HG03097 (cell line): ENCODE measurements at regions not wholly inside any gene's neighbourhood (a gene's known extent, or its start where the extent isn't known, plus 50 kb on each side); places are given as distances from the start of the nearest gene placed in this dataset.
A peak's percentile ranks its signal among the peaks of the same experiment; 100 is the strongest.

Experiments used
- ATAC-seq: cut with Tn5 transposase; IDR thresholded peaks from one replicate; pipeline ENCODE4 v1.9.1; 2021; ENCODE audit not compliant: unreplicated experiment, low FRiP score

GRCh38 chr13:31049833-31050232 lies 111.9 kb downstream of the HSPH1 start:
- no peak for ATAC-seq

- ATAC-seq: no peak
Observed at GRCh38 chr13:31049083-31049482, 112.6 kb downstream of the HSPH1 start.

GRCh38 chr13:31048521-31048920 lies 113.2 kb downstream of the HSPH1 start:
- ATAC-seq: no peak

GRCh38 chr13:31046711-31047279 lies 114.3 kb downstream of the TEX26 start:
- no peak for ATAC-seq

GRCh38 chr13:31045286-31046081 lies 113.0 kb downstream of the TEX26 start:
- ATAC-seq: no peak

GRCh38 chr13:31044364-31045285 lies 112.2 kb downstream of the TEX26 start:
- ATAC-seq: peak; percentile 80

GRCh38 chr13:31043957-31044356 lies 111.5 kb downstream of the TEX26 start:
- ATAC-seq: no peak

GRCh38 chr13:31042481-31043165 lies 110.2 kb downstream of the TEX26 start:
- ATAC-seq: no peak

GRCh38 chr13:31042049-31042448 lies 109.6 kb downstream of the TEX26 start:
- no peak for ATAC-seq

- peak; percentile 63 for ATAC-seq
Observed at GRCh38 chr13:31038834-31039552, 106.5 kb downstream of the TEX26 start.

- no peak for ATAC-seq
Observed at GRCh38 chr13:31037874-31038500, 105.5 kb downstream of the TEX26 start.

- no peak for ATAC-seq
Observed at GRCh38 chr13:31036731-31037695, 104.6 kb downstream of the TEX26 start.

GRCh38 chr13:31035185-31035965 lies 102.9 kb downstream of the TEX26 start:
- no peak for ATAC-seq

GRCh38 chr13:31032528-31033113 lies 100.2 kb downstream of the TEX26 start:
- ATAC-seq: no peak

- ATAC-seq: no peak
Observed at GRCh38 chr13:31031482-31031881, 99.0 kb downstream of the TEX26 start.

GRCh38 chr13:31029102-31029501 lies 96.6 kb downstream of the TEX26 start:
- no peak for ATAC-seq

- ATAC-seq: no peak
Observed at GRCh38 chr13:31027136-31027535, 94.7 kb downstream of the TEX26 start.
